ENCODE measurements at regions not wholly inside any gene's neighbourhood (a gene's known extent, or its start where the extent isn't known, plus 50 kb on each side); places are given as distances from the start of the nearest gene placed in this dataset.

DNA sequence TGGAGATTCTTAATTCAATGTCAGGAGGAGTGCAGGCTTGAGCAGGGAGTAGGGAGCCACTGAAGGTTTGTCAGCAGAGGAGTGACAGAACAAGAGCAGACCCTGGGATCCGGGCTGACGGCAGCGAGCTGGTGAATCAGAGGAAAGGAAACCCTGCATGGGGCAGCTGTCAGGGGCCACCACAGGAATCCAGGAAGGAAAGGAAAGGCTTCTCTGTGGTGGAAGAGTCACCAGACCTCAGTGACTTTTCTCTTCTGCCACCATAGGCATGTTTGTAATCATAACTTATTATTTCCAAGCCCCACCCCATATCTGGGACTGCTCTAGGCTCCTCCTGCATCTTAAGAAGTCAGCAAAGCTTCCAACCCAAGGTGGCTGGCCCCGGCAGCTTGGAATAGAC lies 150.9 kb downstream of the BCOR start:
- no peaks in the 10 kb centered on the region for H3K27me3 ChIP-seq (ENCODE audit: control insufficient read depth, insufficient read depth, low read length)
- no peak overlapping the region for H3K27ac ChIP-seq (ENCODE audit: low read length)
- no peak for ATAC-seq
- intact Hi-C loops (cut with micrococcal nuclease), result no loop called here
- no peak for DNase-seq
- H3K4me3 Mint-ChIP-seq, result no peak overlapping the region
- WGBS (ENCODE audit: insufficient coverage), result 73% methylated on average over 4 of the region's 4 CpGs
- H3K27me3 Mint-ChIP-seq (ENCODE audit: low read depth in 2 of 2), result peaks cover 7 to 10% of the 10 kb centered on the region in 2 donors
- no peaks in the 10 kb centered on the region for H3K4me1 ChIP-seq (ENCODE audit: control insufficient read depth, insufficient read depth, low read length)
- H3K4me3 ChIP-seq (ENCODE audit: low read length), result no peak overlapping the region
- H3K36me3 ChIP-seq (ENCODE audit: control insufficient read depth, insufficient read depth, low read length), result no peaks in the 10 kb centered on the region
- H3K9me3 Mint-ChIP-seq, result no peaks in the 10 kb centered on the region
- no peaks in the 10 kb centered on the region for H3K36me3 Mint-ChIP-seq
- no peaks in the 10 kb centered on the region for H3K9me3 ChIP-seq (ENCODE audit: control insufficient read depth, insufficient read depth, low read length)
- TF ChIP-seq, protein P1, sequence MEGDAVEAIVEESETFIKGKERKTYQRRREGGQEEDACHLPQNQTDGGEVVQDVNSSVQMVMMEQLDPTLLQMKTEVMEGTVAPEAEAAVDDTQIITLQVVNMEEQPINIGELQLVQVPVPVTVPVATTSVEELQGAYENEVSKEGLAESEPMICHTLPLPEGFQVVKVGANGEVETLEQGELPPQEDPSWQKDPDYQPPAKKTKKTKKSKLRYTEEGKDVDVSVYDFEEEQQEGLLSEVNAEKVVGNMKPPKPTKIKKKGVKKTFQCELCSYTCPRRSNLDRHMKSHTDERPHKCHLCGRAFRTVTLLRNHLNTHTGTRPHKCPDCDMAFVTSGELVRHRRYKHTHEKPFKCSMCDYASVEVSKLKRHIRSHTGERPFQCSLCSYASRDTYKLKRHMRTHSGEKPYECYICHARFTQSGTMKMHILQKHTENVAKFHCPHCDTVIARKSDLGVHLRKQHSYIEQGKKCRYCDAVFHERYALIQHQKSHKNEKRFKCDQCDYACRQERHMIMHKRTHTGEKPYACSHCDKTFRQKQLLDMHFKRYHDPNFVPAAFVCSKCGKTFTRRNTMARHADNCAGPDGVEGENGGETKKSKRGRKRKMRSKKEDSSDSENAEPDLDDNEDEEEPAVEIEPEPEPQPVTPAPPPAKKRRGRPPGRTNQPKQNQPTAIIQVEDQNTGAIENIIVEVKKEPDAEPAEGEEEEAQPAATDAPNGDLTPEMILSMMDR (IDR thresholded peaks at IDR 0.05), result no peak
- no peaks in the 10 kb centered on the region for H3K4me1 Mint-ChIP-seq
- H3K27ac Mint-ChIP-seq, result no peak overlapping the region

DNA sequence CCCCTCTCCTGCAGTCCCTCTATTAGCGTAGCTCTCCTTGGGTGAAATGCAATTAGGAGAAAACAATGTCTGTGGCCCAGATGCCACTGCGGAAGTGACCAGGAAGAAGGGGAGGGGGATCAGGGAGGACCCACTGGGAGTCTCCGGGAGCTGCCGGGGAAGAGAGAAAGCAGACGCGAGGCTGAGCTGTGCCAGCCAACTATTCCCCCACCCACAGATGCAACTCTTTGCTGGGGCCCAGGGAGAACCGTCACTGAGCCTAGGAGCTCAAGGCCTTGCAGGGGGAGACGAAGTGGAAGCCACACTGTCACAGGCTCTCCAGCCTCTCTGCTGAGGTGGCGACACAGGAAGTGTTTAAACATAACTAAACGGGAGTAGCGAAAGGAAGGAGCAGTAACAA lies 149.2 kb downstream of the BCOR start:
- no peaks in the 10 kb centered on the region for H3K27me3 ChIP-seq (ENCODE audit: control insufficient read depth, insufficient read depth, low read length)
- intact Hi-C loops (cut with micrococcal nuclease), result no loop called here
- no peak for ATAC-seq
- no peaks in the 10 kb centered on the region for H3K9me3 ChIP-seq (ENCODE audit: control insufficient read depth, insufficient read depth, low read length)
- no peak for DNase-seq
- H3K4me3 Mint-ChIP-seq, result no peak overlapping the region
- H3K36me3 Mint-ChIP-seq, result no peaks in the 10 kb centered on the region
- no peaks in the 10 kb centered on the region for H3K36me3 ChIP-seq (ENCODE audit: control insufficient read depth, insufficient read depth, low read length)
- 64% methylated on average over 10 of the region's 11 CpGs for WGBS (ENCODE audit: insufficient coverage)
- H3K9me3 Mint-ChIP-seq, result no peaks in the 10 kb centered on the region
- H3K4me3 ChIP-seq (ENCODE audit: low read length), result no peak overlapping the region
- TF ChIP-seq, protein P1 (IDR thresholded peaks at IDR 0.05), result no peak
- H3K27ac Mint-ChIP-seq, result no peak overlapping the region
- no peak overlapping the region for H3K27ac ChIP-seq (ENCODE audit: low read length)
- H3K4me1 ChIP-seq (ENCODE audit: control insufficient read depth, insufficient read depth, low read length), result no peaks in the 10 kb centered on the region
- H3K27me3 Mint-ChIP-seq (ENCODE audit: low read depth in 2 of 2), result peaks cover 7 to 9% of the 10 kb centered on the region in 2 donors
- no peaks in the 10 kb centered on the region for H3K4me1 Mint-ChIP-seq

DNA sequence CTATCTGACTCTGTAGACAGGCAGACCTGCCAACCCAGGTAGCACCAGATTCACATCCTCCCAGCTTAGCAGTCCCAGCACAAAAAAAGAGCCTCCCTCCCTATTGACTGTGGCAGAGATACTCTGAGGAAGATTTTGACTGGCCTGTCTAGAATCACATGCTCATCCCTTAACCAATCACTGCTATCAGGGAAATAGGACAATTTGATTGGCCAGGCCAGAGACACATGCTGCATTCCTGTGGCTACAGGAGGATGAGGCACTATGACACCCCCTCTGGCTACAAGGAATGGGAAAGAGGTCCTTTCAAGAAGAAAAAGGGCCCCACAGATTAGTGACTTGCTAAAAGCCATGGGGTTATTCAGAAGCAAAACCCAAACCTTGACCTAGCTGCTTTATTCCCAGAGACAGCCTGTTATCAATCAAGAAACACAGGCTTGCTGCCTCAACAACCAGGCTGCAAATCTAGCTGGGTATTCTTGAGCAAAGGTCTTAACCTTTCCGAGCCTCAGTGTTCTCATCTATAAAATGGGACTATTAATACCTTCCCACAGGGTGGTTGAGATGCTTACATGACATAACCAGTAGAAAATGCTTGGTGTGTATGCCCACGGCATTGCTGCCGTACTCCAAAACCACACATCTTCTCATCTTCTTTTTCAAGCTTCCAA lies 147.6 kb downstream of the BCOR start:
- Mint-ChIP-seq H3K27ac (no peak overlapping the region), H3K27me3 (ENCODE audit: low read depth in 2 of 2) (peaks cover 6 to 13% of the 10 kb centered on the region in 2 donors), H3K4me1 (peaks cover 1 to 3% of the 10 kb centered on the region in 2 donors), H3K9me3 (no peaks in the 10 kb centered on the region), H3K36me3 (no peaks in the 10 kb centered on the region), H3K4me3 (no peak overlapping the region)
- Histone ChIP-seq H3K27ac (ENCODE audit: low read length) (no peak overlapping the region), H3K36me3 (ENCODE audit: control insufficient read depth, insufficient read depth, low read length) (no peaks in the 10 kb centered on the region), H3K9me3 (ENCODE audit: control insufficient read depth, insufficient read depth, low read length) (no peaks in the 10 kb centered on the region), H3K4me3 (ENCODE audit: low read length) (no peak overlapping the region), H3K27me3 (ENCODE audit: control insufficient read depth, insufficient read depth, low read length) (no peaks in the 10 kb centered on the region), H3K4me1 (ENCODE audit: control insufficient read depth, insufficient read depth, low read length) (no peaks in the 10 kb centered on the region)
- TF ChIP-seq, protein P1 (IDR thresholded peaks at IDR 0.05), result no peak
- ATAC-seq (no peak), DNase-seq (no peak)
- 93% methylated on average over 2 of the region's 3 CpGs for WGBS (ENCODE audit: insufficient coverage)
- intact Hi-C loops (cut with micrococcal nuclease), result no loop called here

DNA sequence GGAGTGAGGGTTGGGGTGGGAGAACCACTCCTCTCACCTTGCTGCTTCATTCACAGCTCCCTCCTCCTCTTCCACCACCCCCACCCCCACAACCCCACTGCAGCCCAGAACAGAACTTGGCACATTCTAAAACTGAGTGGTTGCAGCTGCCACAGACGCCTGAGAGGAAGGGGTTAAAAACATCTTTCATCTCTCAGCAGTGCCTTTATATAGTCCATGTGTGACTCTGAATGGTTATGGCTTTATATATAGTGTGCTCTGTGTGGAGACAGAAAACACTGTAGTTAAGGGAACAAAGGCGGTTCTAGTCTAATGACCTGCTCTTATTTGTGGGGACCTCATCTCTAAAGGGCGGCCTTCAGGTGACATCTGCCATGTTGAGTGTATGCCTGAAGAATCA lies 144.8 kb downstream of the BCOR start:
- no peak for DNase-seq
- WGBS (ENCODE audit: insufficient coverage), result 88% methylated on average over 1 of the region's 3 CpGs
- H3K27me3 Mint-ChIP-seq (ENCODE audit: low read depth in 2 of 2), result peaks cover 6 to 17% of the 10 kb centered on the region in 2 donors
- TF ChIP-seq, protein P1 (IDR thresholded peaks at IDR 0.05), result no peak
- H3K4me3 Mint-ChIP-seq, result no peak overlapping the region
- no peaks in the 10 kb centered on the region for H3K9me3 Mint-ChIP-seq
- no peak overlapping the region for H3K27ac Mint-ChIP-seq
- H3K4me1 ChIP-seq (ENCODE audit: control insufficient read depth, insufficient read depth, low read length), result no peaks in the 10 kb centered on the region
- H3K4me1 Mint-ChIP-seq, result peaks cover 5 to 6% of the 10 kb centered on the region in 2 donors
- ATAC-seq, result no peak
- H3K36me3 ChIP-seq (ENCODE audit: control insufficient read depth, insufficient read depth, low read length), result no peaks in the 10 kb centered on the region
- H3K27me3 ChIP-seq (ENCODE audit: control insufficient read depth, insufficient read depth, low read length), result no peaks in the 10 kb centered on the region
- no peaks in the 10 kb centered on the region for H3K9me3 ChIP-seq (ENCODE audit: control insufficient read depth, insufficient read depth, low read length)
- H3K4me3 ChIP-seq (ENCODE audit: low read length), result no peak overlapping the region
- intact Hi-C loops (cut with micrococcal nuclease), result no loop called here
- no peaks in the 10 kb centered on the region for H3K36me3 Mint-ChIP-seq
- no peak overlapping the region for H3K27ac ChIP-seq (ENCODE audit: low read length)

All from natural killer cell (primary cell).